Activated naive CD4-positive, alpha-beta T cell treated with anti-CD3 and anti-CD28 coated beads, Interleukin-2, amount 50 U/mL, for 16 hours (primary cell): ENCODE measurements at regions not wholly inside any gene's neighbourhood (a gene's known extent, or its start where the extent isn't known, plus 50 kb on each side); places are given as distances from the start of the nearest gene placed in this dataset.
"Not testable (repeated sequence)": the region's sequence is repeated elsewhere in the genome, so short reads cannot be mapped to it uniquely, and the experiment has no call there.

Experiments
- DNase-seq: peaks from one replicate; pipeline ENCODE4 v3.0.0-alpha.2; 2020

DNA sequence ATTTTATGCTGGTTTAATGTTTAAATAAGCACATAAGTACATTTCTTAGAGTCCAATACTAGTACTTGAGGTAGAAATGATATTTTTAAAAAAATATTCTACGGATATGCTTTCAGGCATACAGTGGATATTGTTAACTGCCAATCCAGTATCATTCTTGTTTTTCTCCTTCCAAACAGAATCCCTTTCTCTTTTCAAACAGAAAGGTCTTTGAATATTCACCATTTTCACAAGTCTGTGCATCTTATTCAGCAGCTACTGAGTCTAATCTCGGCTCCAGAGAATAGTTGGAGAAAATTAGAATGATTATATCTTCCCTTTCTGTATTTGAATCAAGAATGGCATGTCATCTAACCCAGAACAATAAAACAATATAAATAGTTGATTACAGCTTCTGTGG, 174.5 kb downstream of the GOLGA6L6 start:
- no peak for DNase-seq

DNA sequence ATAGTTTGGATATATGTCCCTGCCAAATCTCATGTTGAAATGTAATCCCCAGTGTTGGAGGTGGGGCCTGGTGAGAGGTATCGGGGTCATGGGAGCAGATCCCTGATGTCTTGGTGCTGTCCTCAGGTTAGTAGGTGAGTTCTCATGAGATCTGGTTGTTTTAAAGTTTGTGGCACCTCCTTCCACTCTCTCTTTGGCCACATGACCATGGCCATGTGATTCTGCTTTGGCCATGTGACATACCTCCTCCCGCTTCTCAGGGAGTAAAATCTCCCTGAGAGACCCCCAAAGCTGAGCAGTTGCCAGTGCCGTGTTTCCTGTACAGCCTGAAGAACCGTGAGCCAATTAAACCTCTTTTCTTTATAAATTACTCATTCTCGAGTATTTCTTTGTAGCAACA, 178.0 kb downstream of the GOLGA6L6 start:
- not testable (repeated sequence) for DNase-seq

DNA sequence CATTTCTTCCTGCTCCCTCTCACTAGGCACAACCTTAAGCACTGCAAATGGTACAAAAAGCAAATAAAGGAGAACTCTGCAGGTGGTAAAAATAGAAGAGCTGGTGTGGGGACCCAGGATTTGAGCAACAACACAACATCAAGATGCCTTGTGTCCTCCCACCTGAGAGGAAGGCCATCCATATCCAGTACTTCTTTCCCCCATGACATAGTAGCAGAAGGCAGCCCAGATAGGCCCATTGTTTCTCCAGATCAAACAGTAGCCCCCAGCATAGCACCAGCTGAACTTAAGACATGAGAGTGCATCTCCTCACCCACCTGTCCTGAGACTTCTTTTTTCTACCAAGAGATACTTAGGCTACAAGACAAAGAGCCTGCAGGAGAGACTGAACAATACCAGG, 180.5 kb downstream of the GOLGA6L6 start:
- DNase-seq: no peak

DNA sequence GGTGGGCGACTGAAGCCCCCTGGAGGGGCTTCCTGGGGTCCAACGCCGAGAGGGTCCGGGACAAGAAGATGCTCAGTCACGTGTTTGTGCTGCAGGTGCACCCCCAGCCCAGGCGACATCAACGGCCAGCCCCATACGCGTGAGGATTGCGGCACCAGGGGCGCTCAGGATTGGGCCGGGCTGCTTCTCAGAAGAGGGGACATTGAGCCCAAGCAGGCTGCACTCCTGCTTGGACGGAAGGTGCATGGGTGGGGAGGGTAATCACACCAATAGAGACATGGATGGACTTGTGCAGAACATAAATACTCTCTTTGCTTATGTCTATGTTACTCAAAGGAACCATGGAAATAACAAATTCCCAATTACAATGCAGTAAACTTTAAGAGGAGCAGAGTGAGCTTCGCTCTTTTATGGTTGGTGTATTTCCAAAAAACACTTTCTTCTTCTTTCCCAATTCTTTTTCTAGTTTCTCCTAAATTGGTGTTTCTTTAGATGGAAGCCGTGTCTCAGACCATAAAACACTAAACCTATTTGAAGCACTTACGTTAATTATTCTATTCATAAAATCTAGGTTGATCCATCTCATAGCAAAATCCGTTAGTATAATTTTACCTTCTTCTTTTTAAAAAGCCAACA, 182.7 kb downstream of the GOLGA6L6 start:
- DNase-seq: no peak

DNA sequence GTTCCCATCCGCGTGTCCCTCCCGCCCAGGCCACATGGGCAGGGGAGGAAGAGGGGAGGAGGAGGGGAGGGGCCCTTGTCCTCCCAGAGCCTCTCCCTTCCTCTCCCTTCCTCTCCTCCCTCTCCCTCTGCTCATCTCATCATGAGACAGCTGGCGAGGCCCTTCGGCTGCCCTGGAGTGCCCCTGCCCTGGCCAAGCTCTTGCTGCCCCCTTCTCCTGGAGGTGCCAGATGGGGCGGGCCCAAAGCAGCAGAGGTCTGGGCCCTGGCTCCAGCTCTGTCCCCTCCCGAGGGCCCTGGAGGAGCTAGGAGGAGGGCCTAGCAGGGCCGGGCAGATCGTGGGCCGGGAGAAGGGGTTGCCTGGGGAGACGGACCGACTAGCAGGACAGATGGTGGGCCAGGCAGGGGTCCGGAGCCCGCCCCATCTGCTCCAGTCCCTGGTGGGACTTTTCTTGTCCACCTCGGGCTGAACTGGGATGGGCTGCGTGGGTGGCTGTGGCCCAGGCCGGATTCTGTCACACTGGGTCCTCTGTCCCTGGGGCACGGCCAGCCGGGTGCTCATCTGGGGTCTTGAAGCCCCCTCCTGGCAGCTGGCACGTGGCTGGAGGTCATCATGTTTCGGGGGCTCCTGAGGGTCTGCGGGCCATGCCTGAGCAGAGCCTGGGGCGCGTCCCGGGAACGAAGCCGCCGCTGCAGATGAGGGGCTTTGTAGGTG, 183.4 kb downstream of the GOLGA6L6 start:
- DNase-seq: peak; percentile 21

DNA sequence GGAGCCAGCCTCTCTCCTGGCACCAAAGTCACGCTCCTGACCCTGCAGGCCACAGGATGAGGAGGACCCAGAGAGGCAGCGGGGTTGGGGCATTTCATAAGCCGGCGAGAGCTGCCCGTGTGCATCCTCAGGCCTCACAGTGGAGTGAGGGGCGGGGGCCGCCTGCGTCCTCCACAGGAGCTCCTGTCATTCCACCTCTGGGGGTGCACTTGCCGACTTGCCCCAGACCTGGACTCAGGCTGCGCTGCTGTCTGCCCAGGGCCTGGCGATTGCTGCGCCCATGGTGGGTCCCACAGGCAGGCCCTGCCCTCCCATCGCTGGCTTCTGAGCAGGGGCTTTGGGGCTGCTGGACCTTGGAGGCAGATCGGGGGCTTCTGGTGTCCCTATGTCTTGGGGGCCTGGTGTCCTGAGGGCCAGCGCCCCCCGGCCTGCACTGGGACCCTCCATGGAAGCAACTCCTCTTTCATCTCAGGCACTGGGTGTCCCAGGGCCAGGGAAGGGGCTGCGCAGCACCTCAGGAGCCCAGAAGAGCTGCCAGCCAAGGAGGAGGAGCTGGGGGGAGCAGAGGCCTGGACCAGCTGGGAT, 184.0 kb downstream of the GOLGA6L6 start:
- peak; percentile 24 for DNase-seq

DNA sequence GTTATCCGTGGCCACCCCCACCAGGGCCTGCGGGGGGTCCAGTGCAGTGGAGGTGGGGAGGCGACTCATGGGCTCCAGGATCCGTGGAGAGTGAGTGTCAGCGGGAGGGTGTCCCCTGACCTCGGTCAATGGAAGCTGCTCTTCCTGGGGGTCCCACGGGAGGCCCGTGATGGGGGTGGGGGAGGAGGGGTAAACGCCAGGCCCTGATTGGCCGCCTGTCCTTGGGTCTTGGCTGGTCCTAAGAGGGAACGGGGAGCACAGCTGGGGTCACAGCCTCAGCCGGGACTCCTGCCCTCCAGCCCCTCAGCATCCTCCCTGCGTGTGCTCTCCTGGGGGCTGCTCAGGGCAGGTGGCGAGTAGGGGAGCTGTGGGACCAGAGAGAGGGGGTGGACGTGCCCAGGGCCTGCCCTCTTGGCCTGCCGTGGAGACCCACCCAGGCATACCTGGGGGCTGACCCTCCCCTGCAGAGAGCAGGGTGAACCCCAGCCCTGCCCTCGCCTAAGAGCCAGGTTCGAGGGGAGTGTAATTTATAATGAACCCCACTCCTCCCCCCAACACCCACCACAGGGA, 184.6 kb downstream of the GOLGA6L6 start:
- DNase-seq: peak; percentile 19

DNA sequence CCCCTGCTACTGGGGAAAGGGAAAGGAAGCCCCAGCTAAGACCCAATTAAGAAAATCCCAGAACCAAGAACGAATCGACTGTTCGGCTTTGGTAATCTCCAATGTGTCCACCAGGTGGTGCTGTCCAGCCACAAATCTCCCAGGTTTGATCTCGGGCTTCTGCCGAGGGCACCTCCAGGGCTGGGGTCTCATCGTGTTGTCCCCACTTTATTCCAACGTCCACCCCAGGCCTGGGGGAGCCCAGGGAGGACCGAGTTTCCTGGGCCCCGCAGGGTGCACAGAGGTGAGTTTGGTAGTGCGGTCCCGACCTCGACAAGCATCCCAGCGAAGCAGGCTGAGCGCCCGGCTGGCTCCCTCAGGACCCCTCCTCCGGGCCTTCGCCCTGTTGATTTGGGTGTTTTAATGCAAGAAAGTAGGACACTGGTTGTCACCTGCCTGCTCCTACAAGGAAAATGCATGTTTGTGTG, 185.1 kb downstream of the GOLGA6L6 start:
- DNase-seq: peak; percentile 81

DNA sequence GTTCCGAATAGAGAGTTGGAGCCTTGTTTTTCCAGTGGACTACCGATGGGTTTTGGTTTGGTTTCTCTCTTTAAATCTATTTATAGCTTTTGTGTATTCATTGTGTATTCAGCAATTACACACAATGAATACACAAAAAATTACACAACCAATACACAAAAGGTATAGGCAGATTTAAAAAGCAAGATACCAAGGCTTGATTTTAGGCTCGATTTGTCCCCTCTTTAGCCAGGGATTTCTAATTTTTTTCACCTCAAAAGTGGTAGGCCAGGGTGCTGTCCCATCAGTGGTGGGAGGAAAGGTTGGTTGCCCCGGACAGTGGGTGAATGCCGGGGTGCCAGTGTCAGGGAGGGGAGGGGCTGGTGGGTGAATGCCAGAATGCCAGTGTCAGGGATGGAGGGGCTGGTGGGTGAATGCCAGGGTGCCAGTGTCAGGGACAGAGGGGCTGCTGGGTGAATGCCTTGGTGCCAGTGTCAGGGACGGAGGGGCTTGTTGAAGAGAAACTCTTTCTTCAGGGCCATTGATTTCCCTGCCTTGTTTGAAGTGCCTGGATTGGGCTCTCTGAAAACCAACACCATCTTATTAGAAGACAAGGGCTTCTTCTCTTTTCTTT, 186.2 kb downstream of the GOLGA6L6 start:
- DNase-seq: peak; percentile 12

DNA sequence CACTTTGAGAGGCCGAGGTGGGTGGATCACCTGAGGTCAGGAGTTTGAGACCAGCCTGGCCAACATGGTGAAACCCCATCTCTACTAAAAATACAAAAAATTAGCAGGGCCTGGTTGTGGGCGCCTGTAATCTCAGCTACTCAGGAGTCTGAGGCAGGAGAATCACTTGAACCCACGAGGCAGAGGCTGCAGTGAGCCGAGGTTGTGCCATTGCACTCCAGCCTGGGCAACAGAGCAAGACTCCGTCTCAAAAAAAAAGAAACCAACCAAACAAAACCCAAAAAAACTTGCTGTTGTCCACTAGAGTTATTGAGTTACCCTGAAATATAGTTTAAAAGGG, 186.7 kb downstream of the GOLGA6L6 start:
- DNase-seq: not testable (repeated sequence)

DNA sequence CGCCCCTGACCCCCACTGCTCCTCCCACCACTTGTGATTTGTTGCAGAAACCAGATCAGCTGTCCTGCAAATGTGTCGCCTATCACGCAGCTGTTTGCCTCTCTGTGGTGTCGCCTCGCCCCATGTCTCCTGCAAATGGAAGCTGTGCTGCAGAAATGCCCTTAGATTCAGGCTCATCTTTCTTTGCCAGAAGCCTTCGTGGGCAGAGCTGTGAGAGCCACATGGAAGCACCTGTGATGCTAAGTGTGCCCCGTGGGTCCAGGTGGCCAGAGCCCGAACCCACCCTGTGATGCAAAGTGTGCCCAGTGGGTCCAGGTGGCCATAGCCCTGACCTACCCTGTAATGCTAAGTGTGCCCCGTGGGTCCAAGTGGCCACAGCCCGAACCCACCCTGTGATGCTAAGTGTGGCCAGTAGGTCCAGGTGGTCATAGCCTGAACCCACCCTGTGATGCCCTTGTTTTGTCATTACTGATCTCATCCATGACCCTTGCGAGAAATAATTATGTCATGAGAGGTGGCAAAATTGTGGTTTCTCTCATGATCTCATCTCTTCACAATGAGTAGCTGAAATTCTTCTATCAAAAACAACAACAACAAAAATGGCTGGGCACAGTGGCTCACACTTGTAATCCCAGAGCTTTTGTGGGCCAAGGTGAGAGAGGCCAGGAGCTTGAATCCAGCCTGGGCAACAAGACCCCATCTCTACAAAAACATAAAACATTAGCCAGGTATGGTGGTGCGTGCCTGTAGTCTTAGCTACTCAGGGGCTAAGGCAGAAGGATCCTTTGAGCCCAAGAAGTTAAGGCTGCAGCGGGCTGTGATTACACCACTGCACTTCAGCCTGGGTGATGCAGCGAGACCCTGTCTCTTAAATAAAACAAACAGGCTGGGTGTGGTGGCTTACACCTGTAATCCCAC, 187.4 kb downstream of the GOLGA6L6 start:
- peak; percentile 14 for DNase-seq

DNA sequence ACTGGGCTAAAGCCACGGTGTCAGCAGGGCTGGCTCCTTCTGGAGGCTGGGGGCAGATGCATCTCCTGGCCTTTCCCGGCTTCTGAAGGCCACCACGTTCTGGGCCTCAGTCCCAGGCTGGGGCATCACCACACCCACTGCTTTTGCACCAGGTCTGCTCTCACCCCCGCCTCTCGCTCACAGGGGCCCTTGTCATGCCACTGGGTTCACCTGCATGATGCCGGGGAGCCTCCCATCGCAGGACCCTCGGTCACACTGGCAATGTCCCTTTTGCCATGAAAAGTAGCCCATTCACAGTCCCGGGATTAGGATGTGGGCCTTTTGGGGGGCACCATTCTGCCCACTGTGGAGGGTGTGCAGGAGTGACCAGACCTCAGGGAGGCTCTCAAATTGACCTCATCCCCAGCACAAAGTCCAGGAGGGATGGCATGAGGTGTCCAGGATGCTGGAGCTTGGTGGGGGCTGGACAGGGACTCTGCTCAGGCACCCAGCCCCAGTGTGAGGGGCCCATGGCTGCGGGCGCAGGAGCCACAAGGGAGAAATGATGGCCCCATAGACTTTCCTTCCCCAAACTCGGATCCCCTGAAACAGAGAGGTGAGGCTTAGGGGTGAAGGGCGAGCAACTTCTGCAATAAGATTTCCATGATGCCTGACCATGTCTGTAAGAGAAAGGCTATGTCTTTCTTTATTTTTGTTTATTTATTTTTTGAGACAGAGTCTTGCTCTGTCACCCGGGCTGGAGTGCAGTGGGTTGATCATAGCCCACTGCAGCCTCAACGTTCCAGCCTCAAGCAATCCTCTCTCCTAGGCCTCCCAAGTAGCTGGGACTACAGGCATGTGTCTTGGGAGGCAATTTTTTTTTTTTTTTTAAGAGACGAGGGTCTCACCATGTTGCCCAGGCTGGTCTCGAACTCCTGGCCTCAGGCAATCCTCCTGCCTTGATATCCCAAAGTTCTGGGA, 189.1 kb downstream of the GOLGA6L6 start:
- peak; percentile 13 for DNase-seq

DNA sequence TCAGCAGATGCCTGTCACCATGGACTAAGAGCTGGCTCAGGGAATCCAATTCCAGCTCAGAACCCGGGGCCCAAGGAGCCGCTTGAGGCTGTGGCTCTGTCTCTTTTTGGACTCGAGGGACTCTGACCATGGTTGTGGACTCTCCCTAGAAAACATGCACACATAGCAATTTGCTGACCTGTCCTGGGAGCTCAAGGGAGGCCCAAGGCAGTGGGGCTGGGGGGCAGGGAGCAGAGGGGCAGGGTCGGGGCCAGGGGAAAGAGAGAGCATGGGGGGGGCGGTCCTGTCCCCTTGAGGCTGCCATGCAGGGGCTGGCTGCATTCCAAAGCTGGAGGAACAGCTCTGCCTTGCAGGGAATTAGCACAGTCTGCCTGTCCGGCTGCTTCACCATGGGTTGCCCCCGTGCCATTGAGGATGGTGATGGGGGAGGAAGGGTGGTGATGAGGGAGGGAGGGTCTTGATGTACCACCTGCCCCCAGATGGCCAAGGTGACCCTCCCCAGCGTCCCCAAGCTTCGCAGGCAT, 190.1 kb downstream of the GOLGA6L6 start:
- peak; percentile 14 for DNase-seq

DNA sequence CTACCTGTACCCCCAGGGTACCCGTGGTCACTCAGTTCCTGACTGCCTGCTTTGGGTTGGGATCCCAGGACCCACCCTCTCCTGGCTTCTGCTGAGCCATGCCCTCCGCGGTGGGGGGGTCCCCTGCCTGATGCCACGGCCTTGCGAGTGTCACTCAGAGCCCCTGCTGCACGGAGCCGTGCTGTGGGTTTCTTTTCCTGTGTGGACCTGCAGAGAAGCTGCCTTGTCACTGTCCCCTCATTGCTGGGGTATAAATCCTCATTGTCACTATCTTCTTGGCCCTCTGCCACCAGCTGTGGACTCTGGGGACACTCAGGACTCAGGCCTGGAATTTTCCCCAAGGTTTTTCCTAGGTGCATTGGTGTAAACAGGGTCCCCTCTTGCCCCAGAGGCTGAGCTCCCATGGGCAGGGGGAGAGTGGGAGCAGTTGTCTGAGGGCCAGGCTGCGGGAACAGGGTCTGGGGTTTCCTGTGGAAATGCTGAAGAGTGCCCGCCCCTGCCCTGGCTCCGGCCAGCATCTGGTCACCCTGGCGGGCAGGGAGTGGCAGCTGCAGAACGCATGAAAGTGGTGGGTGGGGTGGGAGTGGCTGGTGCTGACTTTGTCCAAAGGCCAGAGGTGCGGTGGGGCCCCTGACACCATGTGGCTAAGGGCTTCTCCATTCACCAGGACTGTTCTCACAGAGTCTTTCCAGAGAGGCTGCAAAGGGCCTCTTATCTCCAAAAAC, 191.7 kb downstream of the GOLGA6L6 start:
- peak; percentile 20 for DNase-seq

DNA sequence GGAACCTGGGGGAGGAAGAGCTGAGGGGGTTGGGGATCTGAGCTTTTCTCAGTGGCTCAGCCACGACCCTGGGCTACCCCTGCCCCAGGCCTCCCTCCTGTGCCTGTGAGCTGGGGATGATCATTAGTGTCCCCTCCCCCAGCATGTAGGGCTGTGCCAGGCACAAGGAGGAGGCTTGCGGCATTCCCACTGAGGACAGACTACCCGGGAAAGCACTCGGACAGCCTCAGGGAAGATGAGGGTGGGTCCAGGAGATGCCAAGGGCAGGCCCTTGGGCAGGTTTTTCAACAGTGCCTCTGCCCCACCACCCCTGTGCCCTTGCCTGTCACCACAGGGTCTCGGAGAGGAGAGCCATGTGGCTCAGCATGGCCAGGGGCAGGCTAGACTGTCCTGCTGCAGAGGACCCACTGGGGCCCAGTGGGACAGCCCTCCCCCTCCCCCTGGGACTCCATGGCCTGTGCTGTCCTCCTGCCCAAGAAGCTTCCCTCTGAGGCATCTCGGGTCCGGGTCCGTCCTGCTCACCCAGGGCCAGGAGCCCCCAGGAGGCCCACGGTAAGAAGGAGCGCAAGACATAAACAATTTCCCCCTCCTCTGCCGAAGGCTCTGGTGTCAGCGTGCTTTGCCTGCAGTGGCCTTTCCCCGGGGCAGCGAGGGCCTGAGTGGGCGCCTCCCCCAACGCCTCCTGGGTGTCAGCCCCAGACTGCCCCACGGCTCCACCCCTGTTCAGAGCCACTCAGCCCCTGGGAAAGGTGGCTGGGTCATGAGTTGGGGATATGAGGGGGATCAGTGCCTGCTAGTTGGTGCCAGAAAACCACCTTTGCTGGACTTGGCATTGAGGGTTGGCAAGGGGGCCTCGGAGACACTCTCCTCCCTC, 192.5 kb downstream of the GOLGA6L6 start:
- DNase-seq: peak; percentile 20

DNA sequence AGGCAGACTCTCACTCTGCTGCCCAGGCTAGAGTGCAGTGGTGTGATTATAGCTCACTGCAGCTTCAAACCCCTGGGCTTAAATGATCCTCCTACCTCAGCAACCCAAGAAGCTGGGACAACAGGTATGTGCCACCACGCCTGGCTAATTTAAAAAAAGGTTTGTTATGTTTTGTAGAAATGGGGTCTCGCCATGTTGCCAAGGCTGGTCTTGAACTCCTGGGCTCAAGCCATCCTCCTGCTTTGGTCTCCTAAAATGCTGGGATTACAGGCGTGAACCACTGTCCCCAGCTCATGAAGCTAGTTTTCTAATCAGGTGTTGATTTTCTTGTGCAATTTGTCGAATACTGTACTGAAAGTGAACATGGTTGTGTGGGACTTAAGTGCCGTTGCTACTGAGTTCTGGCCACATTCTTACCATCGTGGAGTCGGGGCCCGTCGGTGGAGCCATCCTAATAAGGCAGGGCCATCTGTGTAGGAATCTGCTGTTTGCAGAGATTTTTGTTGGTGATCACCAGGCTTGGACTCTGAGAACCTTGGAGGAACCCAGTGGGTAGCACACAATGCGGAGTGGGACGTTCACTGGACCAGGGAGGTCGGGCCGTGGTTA, 193.2 kb downstream of the GOLGA6L6 start:
- no peak for DNase-seq

DNA sequence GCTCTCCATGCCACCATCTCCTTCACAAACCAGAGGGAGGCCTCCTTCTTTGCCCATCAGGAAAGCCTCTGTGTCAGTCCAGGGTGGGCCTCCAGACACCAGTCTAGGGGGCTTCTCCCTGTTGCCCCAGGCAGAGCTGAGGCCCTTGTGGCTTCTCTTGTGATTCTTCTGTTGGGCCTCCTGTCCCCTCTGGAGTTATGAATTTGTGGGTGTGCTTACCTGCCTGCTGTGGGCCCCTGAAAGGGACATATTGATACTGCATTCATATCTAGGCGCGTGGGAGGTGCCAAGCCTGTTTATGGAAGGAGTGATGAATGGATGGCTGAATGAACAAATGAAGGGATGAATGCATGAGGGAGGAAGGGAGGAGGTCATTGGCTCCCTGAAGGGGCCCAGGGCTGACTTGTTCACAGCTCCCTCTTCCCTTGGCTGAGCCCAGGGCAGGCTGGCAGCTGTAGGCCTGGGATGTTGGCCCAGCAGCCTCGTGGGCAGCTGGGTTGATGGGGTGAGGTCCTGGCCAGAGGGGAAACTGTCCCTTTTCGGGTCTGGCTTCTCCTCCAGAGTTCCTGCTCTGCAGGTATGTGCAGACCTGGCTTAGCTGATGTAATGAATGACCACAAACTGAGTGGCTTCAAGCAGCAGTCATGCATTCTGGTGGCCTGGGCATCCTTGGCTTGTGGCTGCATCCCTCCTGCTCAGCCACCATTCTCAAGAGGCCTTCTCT, 195.4 kb downstream of the GOLGA6L6 start:
- no peak for DNase-seq

DNA sequence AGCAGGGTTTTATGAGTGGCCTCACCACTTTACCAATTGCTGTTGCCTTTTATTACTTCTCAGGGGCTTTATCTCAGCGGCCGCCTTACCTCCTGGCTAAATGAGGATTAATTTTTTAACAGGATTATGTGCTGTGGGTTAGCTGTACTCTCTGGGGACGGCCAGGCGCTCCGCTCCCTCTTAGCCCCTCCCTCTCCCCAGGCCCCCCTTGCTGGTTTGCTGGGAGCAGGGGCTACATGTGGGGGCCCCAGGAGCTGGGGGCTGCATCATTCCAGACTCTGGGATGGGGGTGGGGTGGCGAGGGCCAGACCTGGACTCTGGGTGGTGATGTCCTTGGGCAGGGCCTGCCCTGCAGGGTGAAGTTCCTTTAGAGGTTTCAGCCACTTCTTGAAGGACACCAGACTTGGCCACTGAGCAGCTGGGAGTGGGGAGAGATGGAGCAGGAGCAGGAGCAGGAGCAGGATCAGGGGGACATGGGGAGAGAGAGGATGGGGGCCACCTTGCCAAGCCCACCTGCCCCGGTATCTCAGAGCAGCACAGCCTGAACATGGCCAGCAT, 196.1 kb downstream of the GOLGA6L6 start:
- no peak for DNase-seq
